ENCODE measurements at regions not wholly inside any gene's neighbourhood (a gene's known extent, or its start where the extent isn't known, plus 50 kb on each side); places are given as distances from the start of the nearest gene placed in this dataset.
"Not testable (repeated sequence)": the region's sequence is repeated elsewhere in the genome, so short reads cannot be mapped to it uniquely, and the experiment has no call there.

GRCh38 chr4:101414496-101414895 lies 67.2 kb upstream of the PPP3CA start:
- Mint-ChIP-seq H3K27me3 (ENCODE audit: insufficient read depth) (no peaks in the 10 kb centered on the region; the same call in 1 of the 2 replicates), H3K36me3 (ENCODE audit: low read depth) (no peaks in the 10 kb centered on the region), H3K4me3 (no peak overlapping the region), H3K9me3 (no peaks in the 10 kb centered on the region), H3K4me1 (ENCODE audit: low read depth) (no peaks in the 10 kb centered on the region), H3K27ac (no peak overlapping the region)
- TF ChIP-seq CTCF (IDR thresholded peaks at IDR 0.05) = no peak
- no peak for DNase-seq

- Mint-ChIP-seq H3K36me3 (ENCODE audit: low read depth) (no peaks in the 10 kb centered on the region), H3K27ac (no peak overlapping the region), H3K4me3 (no peak overlapping the region), H3K9me3 (no peaks in the 10 kb centered on the region), H3K27me3 (ENCODE audit: insufficient read depth) (no peaks in the 10 kb centered on the region; the same call in 1 of the 2 replicates), H3K4me1 (ENCODE audit: low read depth) (no peaks in the 10 kb centered on the region)
- no peak for TF ChIP-seq CTCF (IDR thresholded peaks at IDR 0.05)
- DNase-seq = no peak
Observed at GRCh38 chr4:101411926-101412325, 64.6 kb upstream of the PPP3CA start.

GRCh38 chr4:101411281-101411910 lies 64.1 kb upstream of the PPP3CA start:
- not testable (repeated sequence) for H3K9me3 Mint-ChIP-seq

GRCh38 chr4:101400096-101400495 lies 52.8 kb upstream of the PPP3CA start:
- peaks cover 16% of the 10 kb centered on the region for H3K4me1 Mint-ChIP-seq (ENCODE audit: low read depth)
- H3K4me3 Mint-ChIP-seq = no peak overlapping the region; the same call in 1 of the 2 replicates
- H3K27me3 Mint-ChIP-seq (ENCODE audit: insufficient read depth) = no peaks in the 10 kb centered on the region
- H3K27ac Mint-ChIP-seq = no peak overlapping the region
- H3K36me3 Mint-ChIP-seq (ENCODE audit: low read depth) = no peaks in the 10 kb centered on the region
- H3K9me3 Mint-ChIP-seq = no peaks in the 10 kb centered on the region
- no peak for DNase-seq
- no peak for TF ChIP-seq CTCF (IDR thresholded peaks at IDR 0.05)

More at GRCh38 chr4:101411281-101411910, 64.1 kb upstream of the PPP3CA start:
- H3K27ac Mint-ChIP-seq; H3K36me3 Mint-ChIP-seq (ENCODE audit: low read depth); H3K4me3 Mint-ChIP-seq; H3K27me3 Mint-ChIP-seq (ENCODE audit: insufficient read depth); H3K4me1 Mint-ChIP-seq (ENCODE audit: low read depth); DNase-seq: not testable (repeated sequence)

GRCh38 chr4:101398807-101399206 lies 51.5 kb upstream of the PPP3CA start:
- no peak overlapping the region for H3K27ac Mint-ChIP-seq
- peaks cover 16% of the 10 kb centered on the region for H3K4me1 Mint-ChIP-seq (ENCODE audit: low read depth)
- H3K36me3 Mint-ChIP-seq (ENCODE audit: low read depth) = no peaks in the 10 kb centered on the region

More at GRCh38 chr4:101398807-101399206, 51.5 kb upstream of the PPP3CA start:
- Mint-ChIP-seq H3K4me3 (no peak overlapping the region), H3K27me3 (ENCODE audit: insufficient read depth) (no peaks in the 10 kb centered on the region; the same call in 1 of the 2 replicates), H3K9me3 (no peaks in the 10 kb centered on the region)
- no peak for DNase-seq
- TF ChIP-seq CTCF (IDR thresholded peaks at IDR 0.05) = no peak

Data from HFFc6 (cell line).